ENCODE measurements at regions not wholly inside any gene's neighbourhood (a gene's known extent, or its start where the extent isn't known, plus 50 kb on each side); places are given as distances from the start of the nearest gene placed in this dataset.
"Not testable (repeated sequence)": the region's sequence is repeated elsewhere in the genome, so short reads cannot be mapped to it uniquely, and the experiment has no call there.

DNA sequence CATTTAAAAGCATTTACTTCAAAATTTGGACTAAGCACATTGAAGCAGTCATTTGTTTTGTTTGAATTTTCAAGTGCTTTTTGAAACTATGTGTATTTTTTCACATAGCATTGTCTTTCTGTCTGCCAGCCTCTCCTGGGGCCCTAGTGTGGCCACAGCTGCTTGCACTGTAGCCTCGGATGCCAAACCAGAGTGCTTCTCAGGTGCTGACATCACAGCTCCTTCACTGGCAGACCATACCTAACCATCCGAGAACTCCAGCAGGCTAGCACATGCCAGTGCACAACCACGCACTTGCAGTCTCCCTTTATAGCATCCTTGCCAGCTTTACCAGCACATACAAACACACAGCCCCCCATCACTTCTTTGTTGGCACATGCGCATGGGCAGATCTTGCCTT, 1019.7 kb downstream of the STPG2 start:
- no peak for DNase-seq
- no peaks in the 10 kb centered on the region for H3K36me3 Mint-ChIP-seq (ENCODE audit: low read depth)
- H3K27me3 Mint-ChIP-seq (ENCODE audit: low read depth, poor library complexity) = no peaks in the 10 kb centered on the region
- no peak overlapping the region for H3K4me3 Mint-ChIP-seq
- TF ChIP-seq, protein P1, sequence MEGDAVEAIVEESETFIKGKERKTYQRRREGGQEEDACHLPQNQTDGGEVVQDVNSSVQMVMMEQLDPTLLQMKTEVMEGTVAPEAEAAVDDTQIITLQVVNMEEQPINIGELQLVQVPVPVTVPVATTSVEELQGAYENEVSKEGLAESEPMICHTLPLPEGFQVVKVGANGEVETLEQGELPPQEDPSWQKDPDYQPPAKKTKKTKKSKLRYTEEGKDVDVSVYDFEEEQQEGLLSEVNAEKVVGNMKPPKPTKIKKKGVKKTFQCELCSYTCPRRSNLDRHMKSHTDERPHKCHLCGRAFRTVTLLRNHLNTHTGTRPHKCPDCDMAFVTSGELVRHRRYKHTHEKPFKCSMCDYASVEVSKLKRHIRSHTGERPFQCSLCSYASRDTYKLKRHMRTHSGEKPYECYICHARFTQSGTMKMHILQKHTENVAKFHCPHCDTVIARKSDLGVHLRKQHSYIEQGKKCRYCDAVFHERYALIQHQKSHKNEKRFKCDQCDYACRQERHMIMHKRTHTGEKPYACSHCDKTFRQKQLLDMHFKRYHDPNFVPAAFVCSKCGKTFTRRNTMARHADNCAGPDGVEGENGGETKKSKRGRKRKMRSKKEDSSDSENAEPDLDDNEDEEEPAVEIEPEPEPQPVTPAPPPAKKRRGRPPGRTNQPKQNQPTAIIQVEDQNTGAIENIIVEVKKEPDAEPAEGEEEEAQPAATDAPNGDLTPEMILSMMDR (IDR thresholded peaks at IDR 0.05) = no peak
- no peak overlapping the region for H3K27ac Mint-ChIP-seq
- H3K4me1 Mint-ChIP-seq = no peaks in the 10 kb centered on the region
- peaks cover 17% of the 10 kb centered on the region for H3K9me3 Mint-ChIP-seq

DNA sequence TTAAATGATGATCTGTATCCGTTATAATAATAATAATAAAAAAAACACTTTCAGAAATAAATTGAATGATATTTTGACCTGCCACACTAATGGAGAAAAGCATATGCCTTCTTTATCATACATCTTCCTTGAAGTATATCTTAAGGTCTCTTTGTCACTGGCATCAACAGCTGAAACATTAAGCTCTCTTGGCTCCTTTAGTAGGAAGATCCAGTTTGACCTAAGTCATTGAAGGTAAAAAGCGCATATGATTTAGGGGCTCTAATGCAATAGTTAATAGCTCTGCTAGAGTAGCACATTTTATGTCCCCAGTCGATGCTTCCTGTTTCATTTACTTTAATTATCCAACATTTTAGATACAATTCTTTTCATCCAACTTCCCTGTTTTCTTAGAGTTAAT, 1010.8 kb downstream of the STPG2 start:
- no peaks in the 10 kb centered on the region for H3K4me1 Mint-ChIP-seq
- H3K36me3 Mint-ChIP-seq (ENCODE audit: low read depth) = no peaks in the 10 kb centered on the region
- H3K4me3 Mint-ChIP-seq = no peak overlapping the region
- H3K27me3 Mint-ChIP-seq (ENCODE audit: low read depth, poor library complexity) = no peaks in the 10 kb centered on the region
- peaks cover 6% of the 10 kb centered on the region for H3K9me3 Mint-ChIP-seq
- H3K27ac Mint-ChIP-seq = no peak overlapping the region
- no peak for DNase-seq
- TF ChIP-seq, protein P1 (IDR thresholded peaks at IDR 0.05) = no peak

DNA sequence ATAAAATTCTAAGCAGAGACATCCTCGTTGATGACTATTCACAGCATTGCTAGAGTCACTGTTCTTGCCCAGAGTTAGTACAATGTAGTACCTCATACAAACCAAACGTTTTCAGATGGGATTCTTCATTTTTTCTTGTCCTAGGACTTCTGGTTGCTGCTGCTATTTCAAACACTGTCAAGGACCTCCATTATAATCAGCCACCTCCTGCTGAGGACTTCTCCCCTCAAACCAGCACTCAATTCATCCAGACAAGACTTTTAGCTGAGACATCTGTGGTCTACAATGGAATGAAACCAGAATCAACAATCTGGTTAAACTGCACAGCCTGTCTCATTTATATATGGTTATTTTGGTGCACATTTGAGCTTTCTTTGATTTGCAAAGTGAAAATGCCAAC, 1008.8 kb downstream of the STPG2 start:
- Mint-ChIP-seq H3K4me1 (no peaks in the 10 kb centered on the region), H3K36me3 (ENCODE audit: low read depth) (peaks cover 12% of the 10 kb centered on the region), H3K4me3 (no peak overlapping the region), H3K9me3 (peaks cover 23% of the 10 kb centered on the region), H3K27me3 (ENCODE audit: low read depth, poor library complexity) (no peaks in the 10 kb centered on the region), H3K27ac (no peak overlapping the region)
- TF ChIP-seq, protein P1 (IDR thresholded peaks at IDR 0.05) = no peak
- DNase-seq = no peak

DNA sequence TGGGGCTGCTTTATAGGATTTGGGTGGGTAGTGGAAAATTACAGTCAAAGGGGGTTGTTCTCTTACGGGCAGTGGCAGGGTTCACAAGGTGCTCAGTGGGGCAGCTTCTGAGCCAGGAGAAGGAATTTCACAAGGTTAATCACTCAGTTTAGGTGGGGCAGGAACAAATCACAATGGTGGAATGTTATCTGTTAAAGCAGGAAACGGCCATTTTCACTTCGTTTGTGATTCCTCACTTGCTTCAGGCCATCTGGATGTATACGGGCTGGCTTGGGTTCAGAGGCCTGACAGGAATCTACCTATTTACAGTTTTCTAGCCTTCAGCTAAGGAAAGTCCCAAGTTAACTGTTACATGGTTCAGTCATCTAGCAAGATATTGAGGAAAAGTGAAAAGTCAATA, 1003.5 kb downstream of the STPG2 start:
- peaks cover 33% of the 10 kb centered on the region for H3K9me3 Mint-ChIP-seq
- H3K36me3 Mint-ChIP-seq (ENCODE audit: low read depth) = peaks cover 13% of the 10 kb centered on the region
- TF ChIP-seq, protein P1 (IDR thresholded peaks at IDR 0.05) = no peak
- no peak overlapping the region for H3K27ac Mint-ChIP-seq
- H3K4me1 Mint-ChIP-seq = peaks cover 8% of the 10 kb centered on the region
- H3K4me3 Mint-ChIP-seq = no peak overlapping the region
- H3K27me3 Mint-ChIP-seq (ENCODE audit: low read depth, poor library complexity) = no peaks in the 10 kb centered on the region
- no peak for DNase-seq

DNA sequence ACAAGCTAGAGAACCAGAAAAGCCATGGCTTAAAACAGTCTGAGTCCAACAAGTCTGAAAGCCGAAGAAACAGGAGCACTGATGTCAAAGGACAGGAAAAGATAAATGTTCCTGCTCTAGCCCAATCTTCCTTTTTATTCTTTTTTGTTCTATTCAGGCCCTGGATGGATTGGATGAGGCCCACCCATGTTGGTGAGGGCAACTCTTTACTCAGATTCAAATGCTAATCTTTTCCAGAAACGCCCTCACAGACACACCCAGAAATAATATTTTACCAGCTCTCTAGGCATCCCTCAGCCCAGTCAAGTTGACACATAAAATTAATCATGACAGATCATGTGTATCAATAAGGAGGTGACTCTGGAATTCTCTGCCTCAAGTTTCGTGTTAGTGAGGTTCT, 1002.7 kb downstream of the STPG2 start:
- TF ChIP-seq, protein P1 (IDR thresholded peaks at IDR 0.05) = no peak
- DNase-seq = no peak
- Mint-ChIP-seq H3K4me1 (peaks cover 8% of the 10 kb centered on the region), H3K9me3 (peaks cover 33% of the 10 kb centered on the region), H3K4me3 (no peak overlapping the region), H3K27me3 (ENCODE audit: low read depth, poor library complexity) (no peaks in the 10 kb centered on the region), H3K36me3 (ENCODE audit: low read depth) (peaks cover 13% of the 10 kb centered on the region), H3K27ac (no peak overlapping the region)

DNA sequence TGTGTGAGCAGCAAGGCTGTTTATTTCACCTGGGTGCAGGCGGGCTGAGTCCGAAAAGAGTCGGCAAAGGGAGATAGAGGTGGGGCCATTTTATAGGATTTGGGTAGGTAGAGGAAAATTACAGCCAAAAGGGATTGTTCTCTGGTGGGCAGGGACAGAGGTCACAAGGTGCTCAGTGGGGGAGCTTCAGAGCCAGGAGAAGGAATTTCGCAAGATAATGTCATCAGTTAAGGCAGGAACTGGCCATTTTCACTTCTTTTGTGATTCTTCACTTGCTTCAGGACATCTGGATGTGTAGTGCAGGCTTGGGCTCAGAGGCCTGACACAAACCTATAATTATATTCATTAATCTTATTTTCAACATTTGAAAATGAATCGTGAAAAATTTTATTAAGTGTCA, 1001.9 kb downstream of the STPG2 start:
- not testable (repeated sequence) for H3K27ac Mint-ChIP-seq, H3K4me1 Mint-ChIP-seq

More for the DNA sequence above, 1001.9 kb downstream of the STPG2 start:
- H3K9me3 Mint-ChIP-seq = peaks cover 33% of the 10 kb centered on the region
- not testable (repeated sequence) for H3K4me3 Mint-ChIP-seq; H3K27me3 Mint-ChIP-seq (ENCODE audit: low read depth, poor library complexity); DNase-seq
- peaks cover 13% of the 10 kb centered on the region for H3K36me3 Mint-ChIP-seq (ENCODE audit: low read depth)
